Liver (tissue), 8 donors: ENCODE measurements at regions not wholly inside any gene's neighbourhood (a gene's known extent, or its start where the extent isn't known, plus 50 kb on each side); places are given as distances from the start of the nearest gene placed in this dataset.

Experiments
- DNase-seq: peaks from one replicate; pipeline ENCODE4 v3.0.0-alpha.2; 2017; ENCODE audit warnings: low spot score
- H3K27ac ChIP-seq, 2 donors: one replicate each; pipeline ENCODE4 v1.7.0; 2013; ENCODE audit warnings: inconsistent platforms in 2 of 2, low read length in 2 of 2, control low read depth in 1 of 2, low read depth in 1 of 2, mild to moderate bottlenecking in 1 of 2
- H3K27me3 ChIP-seq, 4 donors: one replicate each; pipeline versions ENCODE4 v1.6.1 to v1.7.0; 2013; ENCODE audit warnings: low read length in 3 of 4, inconsistent platforms in 1 of 4, mild to moderate bottlenecking in 1 of 4, moderate library complexity in 1 of 4; ENCODE audit not compliant: control insufficient read depth in 4 of 4, insufficient read depth in 4 of 4
- H3K36me3 ChIP-seq, 4 donors: one replicate each; pipeline versions ENCODE4 v1.6.1 to v1.7.0; 2013; ENCODE audit warnings: low read length in 3 of 4, mild to moderate bottlenecking in 3 of 4, low read depth in 1 of 4, moderate library complexity in 1 of 4; ENCODE audit not compliant: control insufficient read depth in 4 of 4, insufficient read depth in 3 of 4
- H3K4me1 ChIP-seq, 4 donors: one replicate each; pipeline versions ENCODE4 v1.6.1 to v1.7.0; 2013; ENCODE audit warnings: low read length in 3 of 4, mild to moderate bottlenecking in 3 of 4, moderate library complexity in 1 of 4; ENCODE audit not compliant: control insufficient read depth in 4 of 4, insufficient read depth in 4 of 4
- H3K4me3 ChIP-seq, 3 donors: one replicate each; pipeline versions ENCODE4 v1.6.1 to v1.7.0; 2013; ENCODE audit warnings: low read length in 3 of 3, control low read depth in 1 of 3, low read depth in 1 of 3, mild to moderate bottlenecking in 1 of 3
- H3K9ac ChIP-seq, 2 donors: one replicate each; pipeline ENCODE4 v1.7.0; 2013; ENCODE audit warnings: low read length in 2 of 2, mild to moderate bottlenecking in 2 of 2, moderate library complexity in 2 of 2, control low read depth in 1 of 2, low read depth in 1 of 2
- H3K9me3 ChIP-seq, 4 donors: one replicate each; pipeline versions ENCODE4 v1.6.1 to v1.7.0; 2013; ENCODE audit warnings: low read length in 3 of 4; ENCODE audit not compliant: control insufficient read depth in 4 of 4
- ATF3 ChIP-seq: IDR thresholded peaks from 2 replicates; pipeline ENCODE4 v1.6.1; 2016; ENCODE audit warnings: antibody characterized with exemption
- EGR1 ChIP-seq, 2 donors: IDR thresholded peaks; 2 replicates each; pipeline ENCODE4 v1.6.1; 2016 to 2018; ENCODE audit warnings: antibody characterized with exemption in 2 of 2, low read depth in 2 of 2
- FOXA2 ChIP-seq: IDR thresholded peaks from 2 replicates; pipeline ENCODE4 v1.6.1; 2016; ENCODE audit warnings: antibody characterized with exemption
- GABPA ChIP-seq, 2 donors: IDR thresholded peaks in 1 of 2; conservative IDR thresholded peaks in 1 of 2; 2 replicates each; pipeline ENCODE4 v1.6.1; 2016; ENCODE audit warnings: antibody characterized with exemption in 2 of 2, mild to moderate bottlenecking in 1 of 2, moderate library complexity in 1 of 2
- HNF4A ChIP-seq, 2 donors: conservative IDR thresholded peaks; 2 replicates each; pipeline ENCODE4 v1.6.1; 2016; ENCODE audit warnings: antibody characterized with exemption in 2 of 2, mild to moderate bottlenecking in 2 of 2
- HNF4G ChIP-seq: IDR thresholded peaks from 2 replicates; pipeline ENCODE4 v1.6.1; 2016; ENCODE audit warnings: antibody characterized with exemption
- JUND ChIP-seq, 2 donors: IDR thresholded peaks; 2 replicates each; pipeline ENCODE4 v1.6.1; 2016; ENCODE audit warnings: antibody characterized with exemption in 2 of 2
- MAX ChIP-seq: IDR thresholded peaks from 2 replicates; pipeline ENCODE4 v1.6.1; 2016; ENCODE audit warnings: antibody characterized with exemption
- NR2F2 ChIP-seq: IDR thresholded peaks from 2 replicates; pipeline ENCODE4 v1.6.1; 2016; ENCODE audit warnings: antibody characterized with exemption
- RAD21 ChIP-seq, 2 donors: IDR thresholded peaks; 2 replicates each; pipeline ENCODE4 v1.6.1; 2016; ENCODE audit warnings: antibody characterized with exemption in 2 of 2, mild to moderate bottlenecking in 2 of 2
- RXRA ChIP-seq, 2 donors: IDR thresholded peaks; 2 replicates each; pipeline ENCODE4 v1.6.1; 2017 to 2018; ENCODE audit warnings: antibody characterized with exemption in 2 of 2, mild to moderate bottlenecking in 1 of 2
- TAF1 ChIP-seq: conservative IDR thresholded peaks from 2 replicates; pipeline ENCODE4 v1.6.1; 2016; ENCODE audit warnings: antibody characterized with exemption, mild to moderate bottlenecking
- YY1 ChIP-seq: IDR thresholded peaks from 2 replicates; pipeline ENCODE4 v1.6.1; 2016; ENCODE audit warnings: antibody characterized with exemption, mild to moderate bottlenecking
- ZBTB33 ChIP-seq: IDR thresholded peaks from 2 replicates; pipeline ENCODE4 v1.6.1; 2016; ENCODE audit warnings: antibody characterized with exemption
- WGBS: extraction: QIAGEN DNeasy Blood & Tissue Kit; methylation state at CpG from one replicate; pipeline ENCODE4 v1.1.7; 2013; 5-methylcytosine and 5-hydroxymethylcytosine counted together
- TF ChIP-seq, protein P1 (sequence below): IDR thresholded peaks from 2 replicates; pipeline ENCODE4 v1.6.1; 2016; ENCODE audit warnings: antibody characterized with exemption, mild to moderate bottlenecking
- TF ChIP-seq, protein P2 (sequence below): fragments of 150-350 bp; IDR thresholded peaks from 2 replicates; pipeline ENCODE4 v1.5.1; 2017; ENCODE audit warnings: improper control_type of control experiment, low read depth, low read length; ENCODE audit not compliant: missing input control
- donor health status: healthy.
- donor health status: healthy.
- donor health status: healthy.
- donor health status: healthy.
- donor health status: healthy.

DNA sequence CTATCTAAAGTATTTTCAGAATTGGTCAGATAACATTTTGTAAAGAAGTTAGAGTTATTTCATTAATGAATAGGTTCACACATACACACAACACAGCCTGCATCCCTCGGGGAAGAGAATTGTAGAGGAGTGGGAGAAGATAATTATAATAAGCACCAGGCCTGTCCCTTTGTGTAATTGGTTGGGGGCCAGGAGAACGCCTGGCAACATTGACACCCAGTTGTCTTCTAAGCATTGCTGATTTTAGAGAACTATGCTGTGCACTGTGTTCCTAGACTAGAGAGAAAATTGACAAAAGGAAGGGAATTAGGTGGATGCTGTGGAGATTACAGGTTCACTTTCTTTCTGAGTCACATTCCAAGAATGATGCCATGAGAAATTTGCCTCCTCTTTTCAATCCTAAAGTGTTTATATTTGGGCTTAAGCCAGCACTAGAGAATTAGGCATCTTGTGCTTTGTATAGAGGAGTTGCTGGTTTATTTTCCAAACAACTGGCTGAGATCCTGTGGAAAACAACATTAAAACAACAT is 247.6 kb downstream of the COX7C start:
- Histone ChIP-seq H3K36me3 (no peaks in the 10 kb centered on the region), H3K9me3 (no peaks in the 10 kb centered on the region), H3K4me1 (no peaks in the 10 kb centered on the region), H3K9ac (no peak overlapping the region), H3K27ac (no peak overlapping the region), H3K4me3 (no peak overlapping the region), H3K27me3 (peaks cover 0 to 3% (median 1%) of the 10 kb centered on the region in 4 donors)
- TF ChIP-seq JUND (IDR thresholded peaks at IDR 0.05) (no peak), HNF4A (conservative IDR thresholded peaks at IDR 0.05) (no peak), TAF1 (no peak), ATF3 (no peak), FOXA2 (no peak), GABPA (IDR thresholded peaks at IDR 0.05 in 1 of 2, conservative IDR thresholded peaks at IDR 0.05 in 1 of 2) (no peak), RXRA (IDR thresholded peaks at IDR 0.05) (no peak), NR2F2 (no peak), MAX (no peak), HNF4G (no peak), YY1 (no peak)
- TF ChIP-seq, protein P1, sequence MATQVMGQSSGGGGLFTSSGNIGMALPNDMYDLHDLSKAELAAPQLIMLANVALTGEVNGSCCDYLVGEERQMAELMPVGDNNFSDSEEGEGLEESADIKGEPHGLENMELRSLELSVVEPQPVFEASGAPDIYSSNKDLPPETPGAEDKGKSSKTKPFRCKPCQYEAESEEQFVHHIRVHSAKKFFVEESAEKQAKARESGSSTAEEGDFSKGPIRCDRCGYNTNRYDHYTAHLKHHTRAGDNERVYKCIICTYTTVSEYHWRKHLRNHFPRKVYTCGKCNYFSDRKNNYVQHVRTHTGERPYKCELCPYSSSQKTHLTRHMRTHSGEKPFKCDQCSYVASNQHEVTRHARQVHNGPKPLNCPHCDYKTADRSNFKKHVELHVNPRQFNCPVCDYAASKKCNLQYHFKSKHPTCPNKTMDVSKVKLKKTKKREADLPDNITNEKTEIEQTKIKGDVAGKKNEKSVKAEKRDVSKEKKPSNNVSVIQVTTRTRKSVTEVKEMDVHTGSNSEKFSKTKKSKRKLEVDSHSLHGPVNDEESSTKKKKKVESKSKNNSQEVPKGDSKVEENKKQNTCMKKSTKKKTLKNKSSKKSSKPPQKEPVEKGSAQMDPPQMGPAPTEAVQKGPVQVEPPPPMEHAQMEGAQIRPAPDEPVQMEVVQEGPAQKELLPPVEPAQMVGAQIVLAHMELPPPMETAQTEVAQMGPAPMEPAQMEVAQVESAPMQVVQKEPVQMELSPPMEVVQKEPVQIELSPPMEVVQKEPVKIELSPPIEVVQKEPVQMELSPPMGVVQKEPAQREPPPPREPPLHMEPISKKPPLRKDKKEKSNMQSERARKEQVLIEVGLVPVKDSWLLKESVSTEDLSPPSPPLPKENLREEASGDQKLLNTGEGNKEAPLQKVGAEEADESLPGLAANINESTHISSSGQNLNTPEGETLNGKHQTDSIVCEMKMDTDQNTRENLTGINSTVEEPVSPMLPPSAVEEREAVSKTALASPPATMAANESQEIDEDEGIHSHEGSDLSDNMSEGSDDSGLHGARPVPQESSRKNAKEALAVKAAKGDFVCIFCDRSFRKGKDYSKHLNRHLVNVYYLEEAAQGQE: no peak
- 60% methylated on average over 2 of the region's 2 CpGs for WGBS
- DNase-seq: no peak

- Histone ChIP-seq H3K36me3 (no peaks in the 10 kb centered on the region), H3K4me3 (no peak overlapping the region), H3K4me1 (no peaks in the 10 kb centered on the region), H3K9ac (no peak overlapping the region), H3K27ac (no peak overlapping the region), H3K27me3 (peaks cover 0 to 3% (median 1%) of the 10 kb centered on the region in 4 donors), H3K9me3 (no peaks in the 10 kb centered on the region)
- WGBS: 83% methylated on average over 1 of the region's 1 CpG
- TF ChIP-seq MAX: no peak
- TF ChIP-seq YY1: no peak
- no peak for TF ChIP-seq HNF4G
- DNase-seq: no peak
Observed at GRCh38 chr5:86866036-86866435, 248.3 kb downstream of the COX7C start.

DNA sequence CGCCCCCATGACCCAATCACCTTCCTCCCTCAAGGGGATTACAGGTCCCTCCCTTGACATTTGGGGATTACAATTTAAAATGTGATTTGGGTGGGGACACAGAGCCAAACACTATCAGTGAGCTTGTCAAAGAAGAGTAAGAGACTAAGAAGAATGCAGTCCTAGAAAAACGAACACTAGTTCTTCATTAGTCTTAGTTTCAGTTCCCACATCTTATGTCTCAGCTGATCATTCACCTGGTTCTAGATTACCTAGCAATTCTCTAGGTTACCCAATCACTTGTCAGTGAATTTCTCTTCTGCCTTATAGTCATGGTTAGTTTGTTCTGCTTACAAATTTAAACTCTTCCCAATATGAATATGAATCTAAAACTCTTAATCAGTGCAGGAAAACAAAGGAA is 251.5 kb downstream of the COX7C start:
- Histone ChIP-seq H3K27ac (no peak overlapping the region), H3K9ac (no peak overlapping the region), H3K36me3 (no peaks in the 10 kb centered on the region), H3K4me1 (no peaks in the 10 kb centered on the region), H3K9me3 (no peaks in the 10 kb centered on the region), H3K4me3 (no peak overlapping the region), H3K27me3 (peaks cover 0 to 3% (median 1%) of the 10 kb centered on the region in 4 donors)
- WGBS: 76% methylated on average over 2 of the region's 2 CpGs
- DNase-seq: no peak
- TF ChIP-seq JUND (IDR thresholded peaks at IDR 0.05): no peak
- no peak for TF ChIP-seq EGR1 (IDR thresholded peaks at IDR 0.05; ENCODE audit: low read depth in 2 of 2)
- TF ChIP-seq, protein P2, sequence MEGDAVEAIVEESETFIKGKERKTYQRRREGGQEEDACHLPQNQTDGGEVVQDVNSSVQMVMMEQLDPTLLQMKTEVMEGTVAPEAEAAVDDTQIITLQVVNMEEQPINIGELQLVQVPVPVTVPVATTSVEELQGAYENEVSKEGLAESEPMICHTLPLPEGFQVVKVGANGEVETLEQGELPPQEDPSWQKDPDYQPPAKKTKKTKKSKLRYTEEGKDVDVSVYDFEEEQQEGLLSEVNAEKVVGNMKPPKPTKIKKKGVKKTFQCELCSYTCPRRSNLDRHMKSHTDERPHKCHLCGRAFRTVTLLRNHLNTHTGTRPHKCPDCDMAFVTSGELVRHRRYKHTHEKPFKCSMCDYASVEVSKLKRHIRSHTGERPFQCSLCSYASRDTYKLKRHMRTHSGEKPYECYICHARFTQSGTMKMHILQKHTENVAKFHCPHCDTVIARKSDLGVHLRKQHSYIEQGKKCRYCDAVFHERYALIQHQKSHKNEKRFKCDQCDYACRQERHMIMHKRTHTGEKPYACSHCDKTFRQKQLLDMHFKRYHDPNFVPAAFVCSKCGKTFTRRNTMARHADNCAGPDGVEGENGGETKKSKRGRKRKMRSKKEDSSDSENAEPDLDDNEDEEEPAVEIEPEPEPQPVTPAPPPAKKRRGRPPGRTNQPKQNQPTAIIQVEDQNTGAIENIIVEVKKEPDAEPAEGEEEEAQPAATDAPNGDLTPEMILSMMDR: no peak
- TF ChIP-seq ZBTB33: no peak
- no peak for TF ChIP-seq MAX
- no peak for TF ChIP-seq HNF4G
- no peak for TF ChIP-seq NR2F2
- no peak for TF ChIP-seq RAD21 (IDR thresholded peaks at IDR 0.05)
